Peyer's patch (tissue), 4 donors: ENCODE measurements at regions not wholly inside any gene's neighbourhood (a gene's known extent, or its start where the extent isn't known, plus 50 kb on each side); places are given as distances from the start of the nearest gene placed in this dataset.

ENCODE experiments used
- DNase-seq, 3 donors: peaks; one replicate each; pipeline ENCODE4 v3.0.0-alpha.2; 2017 to 2019
- H3K27ac ChIP-seq, 4 donors: fragments of 200-600 bp; sonication (generic); one replicate each; pipeline ENCODE4 v1.5.1; 2016 to 2019
- H3K27me3 ChIP-seq, 2 donors: fragments of 200-600 bp; sonication (generic); one replicate each; pipeline ENCODE4 v1.5.1; 2019
- H3K36me3 ChIP-seq, 3 donors: fragments of 200-600 bp; sonication (generic); one replicate each; pipeline ENCODE4 v1.5.1; 2016 to 2019
- H3K4me1 ChIP-seq, 4 donors: fragments of 200-600 bp; sonication (generic); one replicate each; pipeline ENCODE4 v1.5.1; 2016 to 2019
- H3K4me3 ChIP-seq, 4 donors: fragments of 200-600 bp; sonication (generic); 1 replicate in 3 of 4; 2 replicates in 1 of 4; pipeline ENCODE4 v1.5.1; 2016 to 2019; ENCODE audit warnings: mild to moderate bottlenecking in 1 of 4
- H3K9me3 ChIP-seq, 4 donors: fragments of 200-600 bp; sonication (generic); one replicate each; pipeline ENCODE4 v1.5.1; 2016 to 2019; ENCODE audit warnings: mild to moderate bottlenecking in 1 of 4
- POLR2A ChIP-seq, 2 donors: fragments of 450-650 bp; IDR thresholded peaks; one replicate each; pipeline ENCODE4 v1.5.1; 2017; ENCODE audit warnings: antibody characterized with exemption in 2 of 2, mild to moderate bottlenecking in 2 of 2, moderate library complexity in 2 of 2
- small RNA-seq, 2 donors: library from RNA; depleted of rRNA; stranded (forward); fragments of <200 nt; gene quantifications; one replicate each; pipeline ENCODE3, GENCODE V24; 2016
- TF ChIP-seq, protein P1 (sequence below), 6 experiments: fragments of 450-650 bp in 4 of 6; fragments of 200-600 bp in 2 of 6; sonication (generic) in 1 of 6; IDR thresholded peaks; one replicate each; pipeline ENCODE4 v1.5.1; 2017 to 2019; ENCODE audit warnings: antibody characterized with exemption in 6 of 6, mild to moderate bottlenecking in 3 of 6, moderate library complexity in 1 of 6

- Histone ChIP-seq H3K27ac (no peak overlapping the region), H3K4me3 (no peak overlapping the region), H3K9me3 (no peaks in the 10 kb centered on the region), H3K4me1 (no peaks in the 10 kb centered on the region), H3K36me3 (no peaks in the 10 kb centered on the region), H3K27me3 (no peaks in the 10 kb centered on the region)
- TF ChIP-seq, protein P1, sequence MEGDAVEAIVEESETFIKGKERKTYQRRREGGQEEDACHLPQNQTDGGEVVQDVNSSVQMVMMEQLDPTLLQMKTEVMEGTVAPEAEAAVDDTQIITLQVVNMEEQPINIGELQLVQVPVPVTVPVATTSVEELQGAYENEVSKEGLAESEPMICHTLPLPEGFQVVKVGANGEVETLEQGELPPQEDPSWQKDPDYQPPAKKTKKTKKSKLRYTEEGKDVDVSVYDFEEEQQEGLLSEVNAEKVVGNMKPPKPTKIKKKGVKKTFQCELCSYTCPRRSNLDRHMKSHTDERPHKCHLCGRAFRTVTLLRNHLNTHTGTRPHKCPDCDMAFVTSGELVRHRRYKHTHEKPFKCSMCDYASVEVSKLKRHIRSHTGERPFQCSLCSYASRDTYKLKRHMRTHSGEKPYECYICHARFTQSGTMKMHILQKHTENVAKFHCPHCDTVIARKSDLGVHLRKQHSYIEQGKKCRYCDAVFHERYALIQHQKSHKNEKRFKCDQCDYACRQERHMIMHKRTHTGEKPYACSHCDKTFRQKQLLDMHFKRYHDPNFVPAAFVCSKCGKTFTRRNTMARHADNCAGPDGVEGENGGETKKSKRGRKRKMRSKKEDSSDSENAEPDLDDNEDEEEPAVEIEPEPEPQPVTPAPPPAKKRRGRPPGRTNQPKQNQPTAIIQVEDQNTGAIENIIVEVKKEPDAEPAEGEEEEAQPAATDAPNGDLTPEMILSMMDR (IDR thresholded peaks at IDR 0.05): no peak
- TF ChIP-seq POLR2A (IDR thresholded peaks at IDR 0.05): no peak
- DNase-seq: no peak
These were observed 58.3 kb upstream of the STXBP6 start for GRCh38 chr14:25108291-25108690.

- Histone ChIP-seq H3K4me1 (no peaks in the 10 kb centered on the region), H3K36me3 (no peaks in the 10 kb centered on the region), H3K9me3 (no peaks in the 10 kb centered on the region), H3K27ac (no peak overlapping the region), H3K4me3 (no peak overlapping the region), H3K27me3 (no peaks in the 10 kb centered on the region)
- no peak for DNase-seq
- TF ChIP-seq POLR2A (IDR thresholded peaks at IDR 0.05): no peak
These were observed 53.9 kb upstream of the STXBP6 start for GRCh38 chr14:25103820-25104219.

GRCh38 chr14:25103271-25103670, 53.3 kb upstream of the STXBP6 start:
- DNase-seq: no peak
- no peak overlapping the region for H3K4me3 ChIP-seq
- H3K36me3 ChIP-seq: no peaks in the 10 kb centered on the region
- TF ChIP-seq POLR2A (IDR thresholded peaks at IDR 0.05): no peak
- TF ChIP-seq, protein P1 (IDR thresholded peaks at IDR 0.05): no peak
- H3K27ac ChIP-seq: no peak overlapping the region
- no peaks in the 10 kb centered on the region for H3K4me1 ChIP-seq
- H3K27me3 ChIP-seq: no peaks in the 10 kb centered on the region
- no peaks in the 10 kb centered on the region for H3K9me3 ChIP-seq

- no peak overlapping the region for H3K27ac ChIP-seq
- no peaks in the 10 kb centered on the region for H3K27me3 ChIP-seq
- no peak overlapping the region for H3K4me3 ChIP-seq
- TF ChIP-seq, protein P1 (IDR thresholded peaks at IDR 0.05): no peak
- no peaks in the 10 kb centered on the region for H3K9me3 ChIP-seq
- no peaks in the 10 kb centered on the region for H3K36me3 ChIP-seq
- DNase-seq: no peak
- H3K4me1 ChIP-seq: no peaks in the 10 kb centered on the region
These were observed 52.8 kb upstream of the STXBP6 start for GRCh38 chr14:25102788-25103187.

- H3K27ac ChIP-seq: no peak overlapping the region
- TF ChIP-seq POLR2A (IDR thresholded peaks at IDR 0.05): no peak
- TF ChIP-seq, protein P1 (IDR thresholded peaks at IDR 0.05): no peak
- H3K36me3 ChIP-seq: no peaks in the 10 kb centered on the region
- H3K27me3 ChIP-seq: no peaks in the 10 kb centered on the region
- no peak overlapping the region for H3K4me3 ChIP-seq
- no peaks in the 10 kb centered on the region for H3K4me1 ChIP-seq
- H3K9me3 ChIP-seq: no peaks in the 10 kb centered on the region
- no peak for DNase-seq
These were observed 51.3 kb upstream of the STXBP6 start for GRCh38 chr14:25101276-25101675.

Small RNA genes in the stretch of these regions (small RNA-seq; reads per million reads assigned to genes)
- gene HMGN2P6: 0 reads per million in 2 donors
